GM12878 (cell line): ENCODE measurements at regions not wholly inside any gene's neighbourhood (a gene's known extent, or its start where the extent isn't known, plus 50 kb on each side); places are given as distances from the start of the nearest gene placed in this dataset.

Experiments used
- ELK1 ChIP-seq: IDR thresholded peaks from 2 replicates; pipeline ENCODE4 v1.6.1; 2012; ENCODE audit warnings: low read depth, low read length, improper control_type of control experiment
- POLR2A ChIP-seq: IDR thresholded peaks from 2 replicates; pipeline ENCODE4 v1.6.1; 2011; ENCODE audit warnings: low read depth, mild to moderate bottlenecking, low read length
- SP1 ChIP-seq: IDR thresholded peaks from one replicate; pipeline ENCODE4 v1.6.1; 2011; ENCODE audit warnings: low read depth, low read length
- YY1 ChIP-seq: IDR thresholded peaks from 2 replicates; pipeline ENCODE4 v1.6.1; 2011; ENCODE audit warnings: low read depth, mild to moderate bottlenecking, low read length
- TF ChIP-seq, protein P1 (sequence below): IDR thresholded peaks from 2 replicates; pipeline ENCODE4 v1.6.1; 2011; ENCODE audit warnings: low read depth, low read length, improper control_type of control experiment, borderline replicate concordance
- TF ChIP-seq, protein P2 (sequence below): fragments of 450-650 bp; IDR thresholded peaks from 2 replicates; pipeline ENCODE4 v1.6.1; 2016; ENCODE audit warnings: mild to moderate bottlenecking

DNA sequence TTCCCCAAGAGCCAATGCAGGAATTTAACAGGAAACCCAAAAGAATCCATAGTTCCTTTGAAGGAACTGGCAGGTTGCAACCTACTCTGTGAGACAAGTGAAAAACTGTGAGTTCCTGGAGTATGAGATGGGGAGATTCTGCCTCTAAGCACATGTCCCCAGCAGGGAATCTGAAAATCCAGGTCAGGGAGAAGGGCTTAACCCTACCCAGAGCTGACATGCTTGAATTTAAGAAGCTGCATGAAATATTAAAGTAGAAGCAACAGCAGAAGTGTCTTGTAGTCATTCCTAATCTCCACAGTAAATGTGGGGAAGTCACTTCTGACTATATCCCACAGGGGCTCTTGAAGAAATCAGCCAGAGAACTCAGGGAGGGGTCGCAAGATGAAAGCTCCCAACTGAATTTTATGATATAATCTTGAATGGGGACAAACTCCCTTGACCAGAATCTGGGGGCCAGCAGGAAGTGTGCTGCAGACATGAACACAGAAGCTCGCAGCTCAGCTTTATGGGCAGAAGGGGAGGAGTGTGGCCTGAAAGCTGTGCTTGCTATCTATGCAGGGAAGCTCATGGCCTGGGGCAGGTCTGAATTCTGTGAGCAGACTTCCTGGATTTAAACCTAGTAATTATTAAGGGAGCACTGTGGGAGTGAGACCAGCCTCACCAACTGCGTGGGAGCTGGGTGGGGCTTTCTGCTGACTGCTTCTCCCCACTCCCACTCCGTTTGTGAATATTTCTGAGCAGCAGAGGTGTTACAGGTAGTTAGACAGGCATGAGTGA lies 184.1 kb upstream of the KYNU start:
- TF ChIP-seq, protein P1, sequence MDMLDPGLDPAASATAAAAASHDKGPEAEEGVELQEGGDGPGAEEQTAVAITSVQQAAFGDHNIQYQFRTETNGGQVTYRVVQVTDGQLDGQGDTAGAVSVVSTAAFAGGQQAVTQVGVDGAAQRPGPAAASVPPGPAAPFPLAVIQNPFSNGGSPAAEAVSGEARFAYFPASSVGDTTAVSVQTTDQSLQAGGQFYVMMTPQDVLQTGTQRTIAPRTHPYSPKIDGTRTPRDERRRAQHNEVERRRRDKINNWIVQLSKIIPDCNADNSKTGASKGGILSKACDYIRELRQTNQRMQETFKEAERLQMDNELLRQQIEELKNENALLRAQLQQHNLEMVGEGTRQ, result no peak
- TF ChIP-seq, protein P2, sequence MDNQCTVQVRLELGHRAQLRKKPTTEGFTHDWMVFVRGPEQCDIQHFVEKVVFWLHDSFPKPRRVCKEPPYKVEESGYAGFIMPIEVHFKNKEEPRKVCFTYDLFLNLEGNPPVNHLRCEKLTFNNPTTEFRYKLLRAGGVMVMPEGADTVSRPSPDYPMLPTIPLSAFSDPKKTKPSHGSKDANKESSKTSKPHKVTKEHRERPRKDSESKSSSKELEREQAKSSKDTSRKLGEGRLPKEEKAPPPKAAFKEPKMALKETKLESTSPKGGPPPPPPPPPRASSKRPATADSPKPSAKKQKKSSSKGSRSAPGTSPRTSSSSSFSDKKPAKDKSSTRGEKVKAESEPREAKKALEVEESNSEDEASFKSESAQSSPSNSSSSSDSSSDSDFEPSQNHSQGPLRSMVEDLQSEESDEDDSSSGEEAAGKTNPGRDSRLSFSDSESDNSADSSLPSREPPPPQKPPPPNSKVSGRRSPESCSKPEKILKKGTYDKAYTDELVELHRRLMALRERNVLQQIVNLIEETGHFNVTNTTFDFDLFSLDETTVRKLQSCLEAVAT, result no peak
- no peak for TF ChIP-seq SP1
- TF ChIP-seq ELK1, result no peak
- no peak for TF ChIP-seq POLR2A
- TF ChIP-seq YY1, result no peak
